Left ventricle myocardium inferior (tissue), 1 donor: ENCODE measurements at regions not wholly inside any gene's neighbourhood (a gene's known extent, or its start where the extent isn't known, plus 50 kb on each side); places are given as distances from the start of the nearest gene placed in this dataset.

Source experiments
- DNase-seq: peaks from one replicate; pipeline ENCODE4 v3.0.0-alpha.2; 2020
- H3K27ac ChIP-seq: fragments of 200-600 bp; replicated peaks from 2 replicates; pipeline ENCODE4 v1.8.0; 2021
- H3K27me3 ChIP-seq: fragments of 200-600 bp; 2 replicates; pipeline ENCODE4 v1.8.0; 2021; ENCODE audit warnings: low read depth
- H3K36me3 ChIP-seq: fragments of 200-600 bp; 2 replicates; pipeline ENCODE4 v1.8.0; 2021
- H3K4me1 ChIP-seq: fragments of 200-600 bp; 2 replicates; pipeline ENCODE4 v1.8.0; 2021
- H3K4me3 ChIP-seq: fragments of 200-600 bp; 2 replicates; pipeline ENCODE4 v1.8.0; 2021; ENCODE audit warnings: mild to moderate bottlenecking, moderate library complexity
- H3K9me3 ChIP-seq: fragments of 200-600 bp; replicated peaks from 2 replicates; pipeline ENCODE4 v1.8.0; 2021
- intact Hi-C: fragments of 100-400 bp; cut with micrococcal nuclease; formaldehyde crosslinking; loops from one replicate; pipeline ENCODE4 v1.11.0; 2022
- TF ChIP-seq, protein P1 (sequence below): fragments of 200-600 bp; IDR thresholded peaks from 2 replicates; pipeline ENCODE4 v1.8.0; 2021; ENCODE audit warnings: antibody characterized with exemption, mild to moderate bottlenecking, borderline replicate concordance
- donor health status: DM: no; HTN: yes; CAD: no; lungs with severe emphysema.

DNA sequence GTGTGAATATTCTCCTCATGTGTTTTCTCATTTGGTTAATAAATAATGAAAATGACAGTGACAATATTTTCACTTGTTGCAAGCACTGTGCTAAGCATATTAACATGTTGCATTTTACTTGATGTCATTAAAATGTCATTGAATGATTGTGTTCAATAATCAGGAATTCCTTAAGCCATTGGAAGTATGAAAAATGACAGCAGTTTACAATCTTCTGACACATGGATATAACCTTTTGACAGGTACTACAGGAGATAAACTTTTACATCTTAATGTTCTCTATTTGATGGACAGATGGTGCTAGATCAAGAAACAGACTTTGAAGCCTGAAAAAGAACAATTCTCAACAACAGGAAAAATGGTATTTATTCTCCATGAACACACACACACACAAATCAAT is 1138.3 kb downstream of the ROBO2 start:
- Histone ChIP-seq H3K9me3 (no peaks in the 10 kb centered on the region), H3K27me3 (no peaks in the 10 kb centered on the region), H3K4me3 (no peak overlapping the region), H3K36me3 (no peaks in the 10 kb centered on the region), H3K4me1 (no peaks in the 10 kb centered on the region), H3K27ac (no peak overlapping the region)
- intact Hi-C loops: no loop called here
- DNase-seq: no peak
- TF ChIP-seq, protein P1, sequence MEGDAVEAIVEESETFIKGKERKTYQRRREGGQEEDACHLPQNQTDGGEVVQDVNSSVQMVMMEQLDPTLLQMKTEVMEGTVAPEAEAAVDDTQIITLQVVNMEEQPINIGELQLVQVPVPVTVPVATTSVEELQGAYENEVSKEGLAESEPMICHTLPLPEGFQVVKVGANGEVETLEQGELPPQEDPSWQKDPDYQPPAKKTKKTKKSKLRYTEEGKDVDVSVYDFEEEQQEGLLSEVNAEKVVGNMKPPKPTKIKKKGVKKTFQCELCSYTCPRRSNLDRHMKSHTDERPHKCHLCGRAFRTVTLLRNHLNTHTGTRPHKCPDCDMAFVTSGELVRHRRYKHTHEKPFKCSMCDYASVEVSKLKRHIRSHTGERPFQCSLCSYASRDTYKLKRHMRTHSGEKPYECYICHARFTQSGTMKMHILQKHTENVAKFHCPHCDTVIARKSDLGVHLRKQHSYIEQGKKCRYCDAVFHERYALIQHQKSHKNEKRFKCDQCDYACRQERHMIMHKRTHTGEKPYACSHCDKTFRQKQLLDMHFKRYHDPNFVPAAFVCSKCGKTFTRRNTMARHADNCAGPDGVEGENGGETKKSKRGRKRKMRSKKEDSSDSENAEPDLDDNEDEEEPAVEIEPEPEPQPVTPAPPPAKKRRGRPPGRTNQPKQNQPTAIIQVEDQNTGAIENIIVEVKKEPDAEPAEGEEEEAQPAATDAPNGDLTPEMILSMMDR: no peak

DNA sequence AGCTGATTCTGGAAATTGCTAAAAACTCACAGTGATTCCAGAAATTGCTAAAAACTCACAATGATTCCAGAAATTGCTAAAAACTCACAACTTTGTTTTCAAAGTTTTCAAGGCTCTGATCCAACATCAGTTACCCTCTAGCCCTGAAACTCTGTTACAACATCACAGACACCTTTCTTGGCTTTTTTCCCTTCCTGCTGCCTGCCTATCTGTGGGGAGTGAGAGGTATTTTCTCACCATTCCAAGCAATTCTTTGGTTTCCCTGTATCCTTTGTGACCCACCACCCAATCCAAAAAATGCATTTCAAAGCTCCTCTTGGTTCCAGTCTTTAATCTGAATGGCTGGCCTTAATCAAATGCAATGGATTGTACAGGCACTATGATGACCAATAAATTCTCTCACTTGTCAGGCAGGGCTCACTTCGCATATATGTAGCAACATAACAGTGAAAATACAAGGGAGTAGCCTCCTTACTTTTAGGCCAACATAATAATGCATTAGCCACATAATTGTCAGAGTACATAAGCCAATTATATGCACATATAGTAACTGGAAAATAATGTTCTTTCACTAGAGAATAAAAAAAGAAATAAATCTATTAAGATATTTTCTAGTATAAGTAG is 1139.0 kb downstream of the ROBO2 start:
- no peak for DNase-seq
- TF ChIP-seq, protein P1: no peak
- intact Hi-C loops: no loop called here
- H3K27ac ChIP-seq: no peak overlapping the region
- no peaks in the 10 kb centered on the region for H3K27me3 ChIP-seq
- H3K36me3 ChIP-seq: no peaks in the 10 kb centered on the region
- H3K9me3 ChIP-seq: no peaks in the 10 kb centered on the region
- no peak overlapping the region for H3K4me3 ChIP-seq
- H3K4me1 ChIP-seq: no peaks in the 10 kb centered on the region

DNA sequence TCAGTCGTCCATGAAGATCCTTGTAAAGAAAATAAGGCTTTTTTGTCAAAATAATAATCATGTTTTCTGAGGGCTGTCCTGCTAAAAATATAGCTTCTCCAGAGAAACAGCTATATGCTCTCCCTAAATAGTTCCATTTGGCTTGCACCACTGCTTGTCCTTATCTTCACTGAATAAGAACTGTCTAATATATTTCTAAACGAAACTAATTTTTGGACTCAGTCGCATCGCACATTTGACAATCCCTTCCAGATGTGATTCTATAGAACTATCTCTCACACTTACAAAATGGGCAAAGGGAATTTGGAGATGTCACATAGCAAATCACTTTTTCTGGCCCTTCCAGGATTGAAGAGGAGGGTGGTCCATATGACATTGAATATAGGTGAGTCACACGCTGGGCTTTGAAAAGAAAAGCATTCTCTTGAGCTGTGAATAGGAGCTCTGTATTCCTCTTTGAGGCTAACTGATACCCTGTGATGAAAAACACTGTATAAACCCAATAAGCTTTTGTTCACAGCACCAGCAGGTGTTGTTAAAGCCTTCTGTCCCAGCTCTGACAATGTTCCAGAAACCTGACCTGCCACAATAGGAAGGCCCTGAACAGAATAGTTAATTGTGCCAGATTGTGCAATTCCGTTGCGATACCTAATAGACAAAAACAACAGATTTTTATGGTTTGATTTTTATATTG is 1144.2 kb downstream of the ROBO2 start:
- peaks cover 7% of the 10 kb centered on the region for H3K4me1 ChIP-seq
- H3K27me3 ChIP-seq: no peaks in the 10 kb centered on the region
- H3K36me3 ChIP-seq: no peaks in the 10 kb centered on the region
- no peak for DNase-seq
- no peak overlapping the region for H3K27ac ChIP-seq
- intact Hi-C loops: no loop called here
- no peak overlapping the region for H3K4me3 ChIP-seq
- no peaks in the 10 kb centered on the region for H3K9me3 ChIP-seq
- TF ChIP-seq, protein P1: no peak

DNA sequence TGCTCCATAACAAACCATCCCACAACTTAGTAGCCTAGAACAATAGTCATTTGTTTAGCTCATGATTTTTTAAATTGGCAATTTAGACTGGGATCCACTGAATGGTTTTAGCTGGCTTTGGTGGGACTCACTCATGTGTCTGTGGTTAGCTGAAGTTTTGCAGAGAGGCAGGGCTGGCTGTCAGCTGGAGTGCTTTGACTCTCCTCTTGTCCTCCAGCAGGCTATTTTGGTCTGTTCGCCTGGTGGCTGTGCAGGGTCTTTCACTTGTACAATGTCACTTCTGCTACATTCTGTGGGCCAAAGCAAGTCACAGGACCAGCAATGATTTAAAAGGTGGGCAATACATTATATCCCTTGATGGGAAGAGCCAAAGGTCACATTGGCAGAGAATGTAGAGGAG is 1146.5 kb downstream of the ROBO2 start:
- intact Hi-C loops: no loop called here
- Histone ChIP-seq H3K9me3 (peaks cover 14% of the 10 kb centered on the region), H3K4me3 (no peak overlapping the region), H3K36me3 (no peaks in the 10 kb centered on the region), H3K27ac (no peak overlapping the region), H3K27me3 (no peaks in the 10 kb centered on the region), H3K4me1 (peaks cover 7% of the 10 kb centered on the region)
- DNase-seq: no peak
- TF ChIP-seq, protein P1: peak; percentile 50

DNA sequence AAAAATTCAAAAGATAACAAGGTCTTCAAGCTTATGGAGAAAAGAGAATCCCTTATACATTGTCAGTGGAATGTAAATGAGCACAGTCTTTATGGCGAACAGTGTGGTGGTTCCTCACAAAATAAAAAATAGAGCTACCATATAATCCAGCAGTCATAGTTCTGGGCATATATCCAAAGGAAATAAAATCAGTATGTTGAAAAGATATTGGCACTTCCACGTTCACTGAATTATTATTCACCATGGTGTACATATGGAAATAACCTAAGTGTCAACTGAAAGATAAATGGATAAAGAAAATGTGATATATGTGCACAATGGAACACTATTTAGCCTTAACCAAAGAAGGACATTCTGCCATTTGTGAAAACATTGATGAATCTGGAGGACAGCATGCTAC is 1161.2 kb downstream of the ROBO2 start:
- TF ChIP-seq, protein P1: no peak
- no peaks in the 10 kb centered on the region for H3K36me3 ChIP-seq

More for the DNA sequence above, 1161.2 kb downstream of the ROBO2 start:
- H3K4me1 ChIP-seq: no peaks in the 10 kb centered on the region
- H3K4me3 ChIP-seq: no peak overlapping the region
- no peaks in the 10 kb centered on the region for H3K9me3 ChIP-seq
- H3K27ac ChIP-seq: no peak overlapping the region
- no peaks in the 10 kb centered on the region for H3K27me3 ChIP-seq
- no peak for DNase-seq
- intact Hi-C loops: no loop called here
